ENCODE measurements at regions not wholly inside any gene's neighbourhood (a gene's known extent, or its start where the extent isn't known, plus 50 kb on each side); places are given as distances from the start of the nearest gene placed in this dataset.

- intact Hi-C loops (cut with DNase I): no loop called here
- DNase-seq (no peak), FAIRE-seq (no peak)
- TF ChIP-seq CTCF (IDR thresholded peaks at IDR 0.05; ENCODE audit: borderline replicate concordance, extremely low read depth, insufficient read depth): no peak
- Histone ChIP-seq H3K9ac (ENCODE audit: low read length in 3 of 3) (no peak overlapping the region), H3K9me3 (ENCODE audit: control insufficient read depth in 2 of 3, insufficient read depth in 1 of 3, low read length in 3 of 3) (no peaks in the 10 kb centered on the region), H3K4me1 (ENCODE audit: control insufficient read depth in 2 of 3, insufficient read depth in 2 of 3, low read depth in 1 of 3, low read length in 3 of 3) (no peaks in the 10 kb centered on the region), H3K27me3 (ENCODE audit: control insufficient read depth, insufficient read depth, low read length) (no peaks in the 10 kb centered on the region), H3K36me3 (ENCODE audit: control insufficient read depth in 2 of 3, insufficient read depth in 3 of 3, low read length in 3 of 3) (no peaks in the 10 kb centered on the region), H3K4me3 (ENCODE audit: low read length in 3 of 3) (no peak overlapping the region), H3K27ac (ENCODE audit: low read depth in 2 of 2, low read length in 2 of 2) (no peak overlapping the region)
These were observed 113.0 kb upstream of the FSIP2 start for GRCh38 chr2:185625604-185626003.

GRCh38 chr2:185628985-185629384, 109.6 kb upstream of the FSIP2 start:
- DNase-seq (no peak), FAIRE-seq (no peak)
- intact Hi-C loops (cut with DNase I): no loop called here
- H3K9me3 ChIP-seq (ENCODE audit: control insufficient read depth in 2 of 3, insufficient read depth in 1 of 3, low read length in 3 of 3): no peaks in the 10 kb centered on the region
- H3K27ac ChIP-seq (ENCODE audit: low read depth in 2 of 2, low read length in 2 of 2): no peak overlapping the region
- H3K36me3 ChIP-seq (ENCODE audit: control insufficient read depth in 2 of 3, insufficient read depth in 3 of 3, low read length in 3 of 3): no peaks in the 10 kb centered on the region
- no peak overlapping the region for H3K4me3 ChIP-seq (ENCODE audit: low read length in 3 of 3)
- no peaks in the 10 kb centered on the region for H3K4me1 ChIP-seq (ENCODE audit: control insufficient read depth in 2 of 3, insufficient read depth in 2 of 3, low read depth in 1 of 3, low read length in 3 of 3)
- no peak overlapping the region for H3K9ac ChIP-seq (ENCODE audit: low read length in 3 of 3)
- no peak for TF ChIP-seq CTCF (IDR thresholded peaks at IDR 0.05; ENCODE audit: borderline replicate concordance, extremely low read depth, insufficient read depth)
- H3K27me3 ChIP-seq (ENCODE audit: control insufficient read depth, insufficient read depth, low read length): no peaks in the 10 kb centered on the region

GRCh38 chr2:185633621-185634020, 105.0 kb upstream of the FSIP2 start:
- intact Hi-C loops (cut with DNase I): no loop called here
- Histone ChIP-seq H3K9ac (ENCODE audit: low read length in 3 of 3) (no peak overlapping the region), H3K27me3 (ENCODE audit: control insufficient read depth, insufficient read depth, low read length) (no peaks in the 10 kb centered on the region), H3K27ac (ENCODE audit: low read depth in 2 of 2, low read length in 2 of 2) (no peak overlapping the region), H3K4me3 (ENCODE audit: low read length in 3 of 3) (no peak overlapping the region), H3K4me1 (ENCODE audit: control insufficient read depth in 2 of 3, insufficient read depth in 2 of 3, low read depth in 1 of 3, low read length in 3 of 3) (no peaks in the 10 kb centered on the region), H3K36me3 (ENCODE audit: control insufficient read depth in 2 of 3, insufficient read depth in 3 of 3, low read length in 3 of 3) (no peaks in the 10 kb centered on the region), H3K9me3 (ENCODE audit: control insufficient read depth in 2 of 3, insufficient read depth in 1 of 3, low read length in 3 of 3) (no peaks in the 10 kb centered on the region)
- no peak for FAIRE-seq
- no peak for DNase-seq
- no peak for TF ChIP-seq CTCF (IDR thresholded peaks at IDR 0.05; ENCODE audit: borderline replicate concordance, extremely low read depth, insufficient read depth)

- DNase-seq: no peak
- Histone ChIP-seq H3K27me3 (ENCODE audit: control insufficient read depth, insufficient read depth, low read length) (no peaks in the 10 kb centered on the region), H3K4me3 (ENCODE audit: low read length in 3 of 3) (no peak overlapping the region), H3K36me3 (ENCODE audit: control insufficient read depth in 2 of 3, insufficient read depth in 3 of 3, low read length in 3 of 3) (no peaks in the 10 kb centered on the region), H3K4me1 (ENCODE audit: control insufficient read depth in 2 of 3, insufficient read depth in 2 of 3, low read depth in 1 of 3, low read length in 3 of 3) (no peaks in the 10 kb centered on the region), H3K9me3 (ENCODE audit: control insufficient read depth in 2 of 3, insufficient read depth in 1 of 3, low read length in 3 of 3) (no peaks in the 10 kb centered on the region), H3K27ac (ENCODE audit: low read depth in 2 of 2, low read length in 2 of 2) (no peak overlapping the region), H3K9ac (ENCODE audit: low read length in 3 of 3) (no peak overlapping the region)
- FAIRE-seq: no peak
- no peak for TF ChIP-seq CTCF (IDR thresholded peaks at IDR 0.05; ENCODE audit: borderline replicate concordance, extremely low read depth, insufficient read depth)
- intact Hi-C loops (cut with DNase I): no loop called here
These were observed 99.8 kb upstream of the FSIP2 start for GRCh38 chr2:185638771-185639170.

Data from kidney (tissue), 13 donors.